RWPE2 (cell line): ENCODE measurements at regions not wholly inside any gene's neighbourhood (a gene's known extent, or its start where the extent isn't known, plus 50 kb on each side); places are given as distances from the start of the nearest gene placed in this dataset.

Experiments
- ATAC-seq: fragments of 200-7000 bp; cut with Tn5 transposase; 3 replicates; pipeline ENCODE4 v1.9.1; 2021; ENCODE audit warnings: low read depth
- DNase-seq: peaks from one replicate; pipeline ENCODE4 v3.0.0-alpha.2; 2020; ENCODE audit warnings: low spot score
- H3K27ac ChIP-seq: fragments of 450-650 bp; 2 replicates; pipeline ENCODE4 v1.5.1; 2017; ENCODE audit warnings: mild to moderate bottlenecking; ENCODE audit not compliant: poor library complexity, severe bottlenecking
- H3K27me3 ChIP-seq: fragments of 250-450 bp; sonication (Bioruptor Pico); 2 replicates; pipeline ENCODE4 v1.5.1; 2021; ENCODE audit warnings: mild to moderate bottlenecking, moderate library complexity; ENCODE audit not compliant: insufficient read depth, poor library complexity, severe bottlenecking
- H3K36me3 ChIP-seq: fragments of 250-450 bp; sonication (Bioruptor Pico); 2 replicates; pipeline ENCODE4 v1.5.1; 2020; ENCODE audit warnings: low read depth, mild to moderate bottlenecking, moderate library complexity
- H3K4me1 ChIP-seq: fragments of 250-450 bp; sonication (Bioruptor Pico); 2 replicates; pipeline ENCODE4 v1.5.1; 2021; ENCODE audit warnings: mild to moderate bottlenecking, moderate library complexity; ENCODE audit not compliant: insufficient read depth, poor library complexity, severe bottlenecking
- H3K4me3 ChIP-seq: fragments of 250-450 bp; sonication (Bioruptor Pico); 2 replicates; pipeline ENCODE4 v1.5.1; 2021; ENCODE audit warnings: mild to moderate bottlenecking, moderate library complexity; ENCODE audit not compliant: severe bottlenecking
- H3K9me3 ChIP-seq: fragments of 250-450 bp; sonication (Bioruptor Pico); 2 replicates; pipeline ENCODE4 v1.5.1; 2021; ENCODE audit warnings: mild to moderate bottlenecking, moderate library complexity; ENCODE audit not compliant: severe bottlenecking
- TF ChIP-seq, protein P1 (sequence below): fragments of 450-650 bp; IDR thresholded peaks from one replicate; pipeline ENCODE4 v1.5.1; 2017; ENCODE audit warnings: mild to moderate bottlenecking, moderate library complexity; ENCODE audit not compliant: poor library complexity, severe bottlenecking

DNA sequence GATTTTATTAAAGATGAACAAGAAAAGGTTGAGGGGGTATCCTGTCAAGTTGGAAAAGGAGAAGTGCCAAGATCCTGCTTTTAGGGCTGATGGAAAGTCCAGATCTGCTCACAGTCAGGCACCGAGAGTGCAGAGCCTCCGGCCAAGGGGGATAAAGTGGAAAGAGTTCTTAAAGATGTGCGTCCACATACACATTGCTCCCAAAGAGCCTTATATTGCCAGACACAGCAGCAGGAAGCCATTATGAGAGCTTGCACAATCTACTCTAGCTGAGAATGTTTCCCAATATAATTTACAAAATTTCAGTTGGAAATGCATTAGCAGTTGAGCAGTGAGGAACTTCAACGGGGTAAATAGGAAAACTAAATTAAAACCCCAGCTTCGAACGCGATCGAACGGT is 95.6 kb downstream of the SALL1 start:
- DNase-seq (no peak), ATAC-seq (no peak)
- Histone ChIP-seq H3K27ac (no peak overlapping the region), H3K36me3 (no peaks in the 10 kb centered on the region), H3K9me3 (no peaks in the 10 kb centered on the region), H3K4me1 (no peaks in the 10 kb centered on the region), H3K27me3 (peaks cover 29% of the 10 kb centered on the region), H3K4me3 (no peak overlapping the region)
- TF ChIP-seq, protein P1, sequence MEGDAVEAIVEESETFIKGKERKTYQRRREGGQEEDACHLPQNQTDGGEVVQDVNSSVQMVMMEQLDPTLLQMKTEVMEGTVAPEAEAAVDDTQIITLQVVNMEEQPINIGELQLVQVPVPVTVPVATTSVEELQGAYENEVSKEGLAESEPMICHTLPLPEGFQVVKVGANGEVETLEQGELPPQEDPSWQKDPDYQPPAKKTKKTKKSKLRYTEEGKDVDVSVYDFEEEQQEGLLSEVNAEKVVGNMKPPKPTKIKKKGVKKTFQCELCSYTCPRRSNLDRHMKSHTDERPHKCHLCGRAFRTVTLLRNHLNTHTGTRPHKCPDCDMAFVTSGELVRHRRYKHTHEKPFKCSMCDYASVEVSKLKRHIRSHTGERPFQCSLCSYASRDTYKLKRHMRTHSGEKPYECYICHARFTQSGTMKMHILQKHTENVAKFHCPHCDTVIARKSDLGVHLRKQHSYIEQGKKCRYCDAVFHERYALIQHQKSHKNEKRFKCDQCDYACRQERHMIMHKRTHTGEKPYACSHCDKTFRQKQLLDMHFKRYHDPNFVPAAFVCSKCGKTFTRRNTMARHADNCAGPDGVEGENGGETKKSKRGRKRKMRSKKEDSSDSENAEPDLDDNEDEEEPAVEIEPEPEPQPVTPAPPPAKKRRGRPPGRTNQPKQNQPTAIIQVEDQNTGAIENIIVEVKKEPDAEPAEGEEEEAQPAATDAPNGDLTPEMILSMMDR = no peak

DNA sequence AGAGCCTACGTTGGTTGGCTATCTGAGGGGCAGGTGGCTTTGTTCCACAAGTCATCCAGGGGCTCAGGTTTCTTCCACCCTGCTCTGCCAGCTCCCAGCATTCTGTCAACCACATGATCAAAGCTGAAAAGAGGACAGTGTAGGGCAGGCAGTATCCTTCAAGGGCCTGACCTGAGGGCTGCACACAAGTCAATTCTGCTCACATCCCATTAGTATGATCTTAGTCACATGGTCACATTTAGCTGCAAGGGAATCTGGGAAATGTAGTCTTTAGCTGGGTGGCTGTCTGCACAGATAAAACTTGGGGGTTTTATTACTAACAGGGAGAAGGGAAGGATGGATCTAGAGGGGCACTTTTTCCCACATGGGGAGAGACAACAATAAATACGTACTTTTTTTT is 97.3 kb downstream of the SALL1 start:
- H3K4me3 ChIP-seq = no peak overlapping the region
- ATAC-seq (no peak), DNase-seq (no peak)
- H3K9me3 ChIP-seq = no peaks in the 10 kb centered on the region
- H3K27me3 ChIP-seq = peaks cover 21% of the 10 kb centered on the region
- no peaks in the 10 kb centered on the region for H3K4me1 ChIP-seq
- no peaks in the 10 kb centered on the region for H3K36me3 ChIP-seq
- no peak overlapping the region for H3K27ac ChIP-seq
- TF ChIP-seq, protein P1 = no peak

DNA sequence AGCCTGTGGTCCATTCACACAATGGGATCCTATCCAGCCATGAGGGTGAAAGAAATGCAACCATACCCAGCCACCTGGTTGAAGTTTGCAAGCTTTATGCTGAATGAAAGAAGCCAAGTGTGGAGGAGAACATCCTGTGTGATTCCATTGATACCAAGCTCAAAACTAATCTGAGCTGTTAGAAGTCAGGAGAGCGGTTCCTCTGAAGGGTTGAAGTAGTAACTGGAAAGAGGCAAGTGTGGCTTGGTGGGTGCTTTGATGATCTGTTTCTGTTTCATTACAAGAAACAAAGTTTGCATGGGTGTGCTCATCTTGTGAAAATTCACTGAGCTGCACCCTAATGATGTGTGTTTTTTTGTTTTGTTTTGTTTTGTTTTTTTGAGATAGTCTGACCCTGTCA is 99.4 kb downstream of the SALL1 start:
- Histone ChIP-seq H3K27me3 (peaks cover 5% of the 10 kb centered on the region), H3K4me1 (no peaks in the 10 kb centered on the region), H3K36me3 (no peaks in the 10 kb centered on the region), H3K4me3 (no peak overlapping the region), H3K27ac (no peak overlapping the region), H3K9me3 (no peaks in the 10 kb centered on the region)
- ATAC-seq (no peak), DNase-seq (no peak)
- TF ChIP-seq, protein P1 = no peak

DNA sequence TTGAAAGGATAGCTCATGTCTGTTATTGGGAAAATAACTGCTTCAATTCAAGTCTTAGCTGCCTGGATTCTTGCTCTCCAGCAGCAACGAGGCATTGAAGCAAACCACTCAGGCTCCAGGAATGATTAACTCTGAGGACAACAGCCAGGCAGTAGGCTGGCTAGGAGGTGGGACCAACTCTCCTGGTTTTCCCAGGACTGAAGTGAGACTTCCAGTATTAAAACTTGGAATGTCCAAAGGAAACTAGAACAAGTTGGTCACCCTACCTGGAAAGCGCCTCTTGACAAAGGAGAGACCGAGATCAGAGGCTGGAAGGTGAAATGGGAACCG is 100.7 kb downstream of the SALL1 start:
- no peaks in the 10 kb centered on the region for H3K9me3 ChIP-seq
- no peak for ATAC-seq
- H3K27ac ChIP-seq = no peak overlapping the region
- no peaks in the 10 kb centered on the region for H3K4me1 ChIP-seq
- H3K36me3 ChIP-seq = no peaks in the 10 kb centered on the region
- H3K27me3 ChIP-seq = no peaks in the 10 kb centered on the region
- no peak overlapping the region for H3K4me3 ChIP-seq
- no peak for DNase-seq
- TF ChIP-seq, protein P1 = no peak

DNA sequence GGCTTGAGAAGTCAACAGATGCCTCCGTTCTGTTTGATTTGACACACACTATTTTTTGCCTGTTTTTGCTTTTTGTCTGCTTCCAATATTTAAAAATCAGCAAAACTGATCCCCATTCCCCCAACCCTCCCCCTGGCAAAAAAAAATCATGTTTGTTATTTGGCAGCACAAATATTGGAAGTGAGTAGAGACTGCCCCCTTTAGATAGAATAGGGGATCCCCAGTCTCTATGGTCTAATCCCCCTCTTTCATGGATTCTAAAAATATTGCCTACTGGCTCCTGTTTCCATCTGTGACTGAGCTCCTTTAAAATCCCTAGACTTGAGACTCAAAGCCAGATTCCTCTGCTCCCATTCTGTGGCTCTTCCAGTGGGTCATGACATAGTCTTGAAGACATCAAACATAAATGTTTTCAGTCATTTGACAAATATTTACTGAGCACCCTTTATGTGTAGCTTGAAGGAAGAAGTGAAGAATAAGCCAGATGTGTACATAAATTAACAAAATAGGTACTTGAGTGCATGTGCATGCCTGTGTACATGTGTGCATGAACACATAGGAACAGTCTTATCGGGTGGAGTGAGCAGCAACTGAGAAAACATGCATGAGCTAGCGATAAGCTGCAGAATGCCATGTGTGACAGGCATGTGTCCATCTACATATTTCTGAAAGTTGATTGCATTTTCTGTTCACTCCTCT is 101.2 kb downstream of the SALL1 start:
- no peak overlapping the region for H3K27ac ChIP-seq
- TF ChIP-seq, protein P1 = no peak
- DNase-seq (no peak), ATAC-seq (no peak)
- H3K9me3 ChIP-seq = no peaks in the 10 kb centered on the region
- H3K4me1 ChIP-seq = no peaks in the 10 kb centered on the region
- H3K27me3 ChIP-seq = no peaks in the 10 kb centered on the region
- H3K4me3 ChIP-seq = no peak overlapping the region
- no peaks in the 10 kb centered on the region for H3K36me3 ChIP-seq
